HepG2 (cell line): ENCODE measurements at regions not wholly inside any gene's neighbourhood (a gene's known extent, or its start where the extent isn't known, plus 50 kb on each side); places are given as distances from the start of the nearest gene placed in this dataset.
"Not testable (repeated sequence)": the region's sequence is repeated elsewhere in the genome, so short reads cannot be mapped to it uniquely, and the experiment has no call there.

Source experiments
- ATAC-seq: fragments of 200-7000 bp; cut with Tn5 transposase; 3 replicates; pipeline ENCODE4 v1.9.1; 2020; ENCODE audit warnings: mild to moderate bottlenecking, moderate library complexity
- BruUV-seq: library from RNA; stranded (reverse); fragments of 400-500 nt; replicated peaks from 2 replicates; lab custom pipeline; 2021; lab: Mats Ljungman, UMichigan
- CTCF ChIA-PET: fragments of 300-600 bp; formaldehyde crosslinking; extraction: SDS; loops from one replicate; lab custom pipeline; 2021; ENCODE audit warnings: low total read pairs, inconsistent platforms, low intra/inter-chr PET ratio; lab: Yijun Ruan, JAX
- POLR2A ChIA-PET: fragments of 350-600 bp; sonication (Branson Sonifier 250); formaldehyde crosslinking; loops from one replicate; lab custom pipeline; 2020; ENCODE audit warnings: antibody characterized with exemption, inconsistent platforms; lab: Yijun Ruan, JAX
- DNase-seq: peaks from one replicate; pipeline ENCODE4 v3.0.0-alpha.2; 2015; ENCODE audit warnings: low spot score
- FAIRE-seq: peaks from 3 replicates; lab custom pipeline; 2011; peaks lifted over from hg19 to GRCh38; lab: Jason Lieb, UNC
- H2AFZ ChIP-seq: one replicate; pipeline ENCODE4 v1.6.1; 2011; ENCODE audit warnings: low read length, inconsistent platforms
- H3K27ac ChIP-seq: fragments of 300-600 bp; 3 replicates; pipeline ENCODE4 v1.8.0; 2011; ENCODE audit warnings: mixed run types, mild to moderate bottlenecking, mixed read lengths, low read length, inconsistent platforms; ENCODE audit not compliant: insufficient read depth; ENCODE audit errors: extremely low read length
- H3K27me3 ChIP-seq, 2 experiments: fragments of 200-600 bp in 1 of 2; 2 replicates in 1 of 2; 3 replicates in 1 of 2; pipeline versions ENCODE4 v1.6.0 to v1.8.0; 2011; ENCODE audit warnings: low read length in 2 of 2, mild to moderate bottlenecking in 2 of 2, moderate library complexity in 2 of 2, inconsistent platforms in 1 of 2; ENCODE audit not compliant: insufficient read depth in 2 of 2, control insufficient read depth in 1 of 2
- H3K36me3 ChIP-seq, 2 experiments: fragments of 200-600 bp in 1 of 2; replicated peaks in 1 of 2; 2 replicates in 1 of 2; 3 replicates in 1 of 2; pipeline versions ENCODE4 v1.5.1 to v1.8.0; 2011; ENCODE audit warnings: low read length in 2 of 2, inconsistent platforms in 1 of 2; ENCODE audit not compliant: insufficient read depth in 2 of 2, control insufficient read depth in 1 of 2
- H3K4me1 ChIP-seq: 2 replicates; pipeline ENCODE4 v1.5.1; 2012; ENCODE audit warnings: low read length, inconsistent platforms; ENCODE audit not compliant: insufficient read depth
- H3K4me2 ChIP-seq: 2 replicates; pipeline ENCODE4 v1.6.0; 2011; ENCODE audit warnings: low read depth, low read length, inconsistent platforms
- H3K4me3 ChIP-seq, 3 experiments: fragments of 200-600 bp in 1 of 3; sonication (generic), shearing (Covaris generic) in 1 of 3; replicated peaks in 1 of 3; 2 replicates each; pipeline ENCODE4 v1.5.1; 2011 to 2016; ENCODE audit warnings: low read length in 3 of 3, inconsistent platforms in 2 of 3, low read depth in 2 of 3, mild to moderate bottlenecking in 2 of 3, control low read depth in 1 of 3, mixed read lengths in 1 of 3; ENCODE audit not compliant: insufficient read depth in 1 of 3
- H3K79me2 ChIP-seq: one replicate; pipeline ENCODE4 v1.6.1; 2011; ENCODE audit warnings: low read length, inconsistent platforms; ENCODE audit not compliant: insufficient read depth
- H3K9ac ChIP-seq: 2 replicates; pipeline ENCODE4 v1.6.0; 2011; ENCODE audit warnings: mild to moderate bottlenecking, low read depth, low read length, inconsistent platforms; ENCODE audit not compliant: insufficient read depth
- H3K9me3 ChIP-seq: 2 replicates; pipeline ENCODE4 v1.5.1; 2012; ENCODE audit warnings: mild to moderate bottlenecking, low read length
- H4K20me1 ChIP-seq: 2 replicates; pipeline ENCODE4 v1.6.0; 2011; ENCODE audit warnings: inconsistent platforms, mild to moderate bottlenecking, low read length, moderate library complexity; ENCODE audit not compliant: insufficient read depth
- MEF2D ChIP-seq: sonication (generic); formaldehyde crosslinking; IDR thresholded peaks from 2 replicates; pipeline ENCODE4 v1.5.1; 2020; ENCODE audit warnings: mild to moderate bottlenecking, missing genetic modification reagents
- MYPOP ChIP-seq: sonication (generic); formaldehyde crosslinking; IDR thresholded peaks from 2 replicates; pipeline ENCODE4 v1.8.1; 2023; ENCODE audit warnings: mild to moderate bottlenecking, moderate library complexity, missing genetic modification reagents
- SMYD3 ChIP-seq: sonication (generic); formaldehyde crosslinking; IDR thresholded peaks from 2 replicates; pipeline ENCODE4 v1.8.1; 2023; ENCODE audit warnings: mild to moderate bottlenecking, missing genetic modification reagents
- SOX5 ChIP-seq: IDR thresholded peaks from 2 replicates; pipeline ENCODE4 v1.6.1; 2016; ENCODE audit warnings: borderline replicate concordance
- TEF ChIP-seq: sonication (generic); formaldehyde crosslinking; IDR thresholded peaks from 2 replicates; pipeline ENCODE4 v1.5.0; 2020; ENCODE audit warnings: missing genetic modification reagents
- YEATS4 ChIP-seq: sonication (generic); formaldehyde crosslinking; IDR thresholded peaks from 2 replicates; pipeline ENCODE4 v1.4.0; 2020; ENCODE audit warnings: missing genetic modification reagents, borderline replicate concordance
- WGBS: methylation state at CpG from one replicate; pipeline ENCODE4 v1.1.6; 2017; ENCODE audit warnings: low lambda C conversion rate; 5-methylcytosine and 5-hydroxymethylcytosine counted together
- in situ Hi-C: cut with HindIII; loops from 2 replicates; pipeline ENCODE4 v1.10.0; 2017; ENCODE audit warnings: low pct_unique_long_range_greater_than_20kb; ENCODE audit not compliant: extremely low pct_ligation_motif_present
- intact Hi-C: fragments of 100-400 bp; cut with micrococcal nuclease; formaldehyde crosslinking; loops from one replicate; pipeline ENCODE4 v1.10.0; 2022; ENCODE audit not compliant: unreplicated experiment

GRCh38 chr17:20735796-20736195, 156.3 kb downstream of the CDRT15L2 start:
- intact Hi-C loops, result no loop called here
- 0 out of 5 replicates have a peak, but pooled peaks cover 0 to 4% of the 10 kb centered on the region in 2 experiments for H3K27me3 ChIP-seq
- TF ChIP-seq MYPOP (CRISPR knock-in tag) (no peak), SMYD3 (CRISPR knock-in tag) (no peak), SOX5 (CRISPR knock-in tag) (no peak), MEF2D (no peak), TEF (CRISPR knock-in tag) (no peak), YEATS4 (no peak)
- ATAC-seq (no peak), FAIRE-seq (no peak), DNase-seq (no peak)
- CTCF ChIA-PET, result no interaction called here
- BruUV-seq, result no TSS peak
- H3K4me3 ChIP-seq, result no peak overlapping the region
- H3K9ac ChIP-seq, result no peak overlapping the region
- H3K36me3 ChIP-seq, result no peaks in the 10 kb centered on the region
- in situ Hi-C loops, result no loop called here
- H3K27ac ChIP-seq, result no peak overlapping the region
- H4K20me1 ChIP-seq, result no peaks in the 10 kb centered on the region
- WGBS, result 12% methylated on average over 3 of the region's 3 CpGs
- H3K9me3 ChIP-seq, result no peaks in the 10 kb centered on the region
- H3K4me2 ChIP-seq, result no peak overlapping the region
- H3K79me2 ChIP-seq, result no peaks in the 10 kb centered on the region
- H3K4me1 ChIP-seq, result no peaks in the 10 kb centered on the region
- no peak overlapping the region for H2AFZ ChIP-seq
- POLR2A ChIA-PET, result no interaction called here

- CTCF ChIA-PET, intact Hi-C loops: not testable (repeated sequence)
These were observed 158.1 kb downstream of the CDRT15L2 start for GRCh38 chr17:20737636-20738035.

More at GRCh38 chr17:20737636-20738035, 158.1 kb downstream of the CDRT15L2 start:
- H3K4me2 ChIP-seq, H2AFZ ChIP-seq, BruUV-seq, H3K4me3 ChIP-seq, DNase-seq, in situ Hi-C loops, H3K79me2 ChIP-seq, H3K27ac ChIP-seq, H3K27me3 ChIP-seq, H3K36me3 ChIP-seq, H4K20me1 ChIP-seq, H3K9ac ChIP-seq, ATAC-seq, FAIRE-seq, POLR2A ChIA-PET, H3K9me3 ChIP-seq, H3K4me1 ChIP-seq: not testable (repeated sequence)
- 7% methylated on average over 7 of the region's 7 CpGs for WGBS
